ENCODE measurements at regions not wholly inside any gene's neighbourhood (a gene's known extent, or its start where the extent isn't known, plus 50 kb on each side); places are given as distances from the start of the nearest gene placed in this dataset.
"Not testable (repeated sequence)": the region's sequence is repeated elsewhere in the genome, so short reads cannot be mapped to it uniquely, and the experiment has no call there.

DNA sequence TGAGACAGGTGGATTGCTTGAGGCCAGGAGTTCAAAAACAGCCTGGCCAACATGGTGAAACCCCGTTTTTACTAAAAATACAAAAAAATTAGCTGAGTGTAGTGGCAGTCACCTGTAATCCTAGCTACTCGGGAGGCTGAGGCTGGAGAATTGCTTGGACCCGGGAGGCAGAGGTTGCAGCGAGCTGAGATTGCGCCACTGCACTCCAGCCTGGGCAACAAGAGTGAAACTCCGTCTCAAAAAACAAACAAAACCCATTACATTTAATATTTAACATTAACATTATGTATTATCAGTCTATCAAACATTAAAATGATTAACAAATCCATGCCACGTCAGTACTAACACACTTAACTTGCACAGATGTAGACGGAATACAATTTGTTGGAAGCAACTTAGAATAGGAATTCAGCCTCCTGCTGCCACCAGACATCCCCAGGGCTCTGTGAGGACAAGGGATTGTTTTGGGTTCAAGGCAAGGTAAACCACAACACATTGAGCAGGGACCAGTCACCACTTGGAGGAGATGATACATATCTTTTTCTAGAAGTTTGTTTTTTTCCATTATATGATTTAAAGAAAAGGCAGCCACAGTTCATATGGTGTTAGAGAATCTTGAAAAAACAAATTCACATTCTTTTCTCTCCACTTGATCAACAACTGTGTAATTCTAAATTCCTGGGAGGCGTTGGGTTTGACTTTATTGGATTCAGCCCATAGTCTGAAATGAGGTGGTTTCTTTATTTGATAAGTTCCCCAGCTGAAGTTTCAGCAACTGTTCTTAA is 104.1 kb upstream of the BASP1 start:
- H3K36me3 ChIP-seq (ENCODE audit: control insufficient read depth, insufficient read depth, low read length, severe bottlenecking) = no peaks in the 10 kb centered on the region
- DNase-seq (ENCODE audit: low read depth) = peak; percentile 83

DNA sequence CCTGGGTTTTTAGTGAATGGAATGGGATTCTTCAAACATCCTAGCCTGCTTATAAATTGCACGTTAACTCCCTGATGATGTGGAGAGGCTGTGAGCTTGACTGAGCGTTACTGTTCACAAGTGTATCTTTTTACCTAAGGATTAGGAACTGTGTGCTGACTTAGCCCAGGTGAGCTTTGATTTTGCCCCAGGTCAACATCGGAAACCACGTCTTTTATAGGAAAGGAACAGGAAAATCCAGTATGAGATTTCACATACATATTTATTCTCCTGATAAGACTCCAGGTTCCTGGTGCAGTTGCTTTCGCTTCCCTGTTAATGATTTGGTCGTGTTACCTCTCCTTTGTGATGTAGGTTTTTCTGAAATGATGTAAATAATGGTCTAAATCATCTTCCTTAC is 103.2 kb upstream of the BASP1 start:
- DNase-seq (ENCODE audit: low read depth) = no peak
- Histone ChIP-seq H3K4me3 (ENCODE audit: low read length) (peak overlapping the region; percentile 28), H3K36me3 (ENCODE audit: control insufficient read depth, insufficient read depth, low read length, severe bottlenecking) (no peaks in the 10 kb centered on the region), H3K27me3 (replicated peaks; ENCODE audit: control insufficient read depth, insufficient read depth, low read length) (no peaks in the 10 kb centered on the region), H3K9me3 (ENCODE audit: control insufficient read depth, low read length) (no peaks in the 10 kb centered on the region), H3K9ac (ENCODE audit: low read length) (no peak overlapping the region), H3K4me1 (ENCODE audit: control insufficient read depth, insufficient read depth, low read length) (peaks cover 20% of the 10 kb centered on the region)

More for the DNA sequence above, 104.1 kb upstream of the BASP1 start:
- Histone ChIP-seq H3K4me3 (ENCODE audit: low read length) (peak overlapping the region; percentile 28), H3K27me3 (replicated peaks; ENCODE audit: control insufficient read depth, insufficient read depth, low read length) (no peaks in the 10 kb centered on the region), H3K4me1 (ENCODE audit: control insufficient read depth, insufficient read depth, low read length) (peaks cover 14% of the 10 kb centered on the region), H3K9ac (ENCODE audit: low read length) (no peak overlapping the region), H3K9me3 (ENCODE audit: control insufficient read depth, low read length) (no peaks in the 10 kb centered on the region)

GRCh38 chr5:17114715-17115599 is 102.5 kb upstream of the BASP1 start:
- peaks cover 20% of the 10 kb centered on the region for H3K4me1 ChIP-seq (ENCODE audit: control insufficient read depth, insufficient read depth, low read length)
- DNase-seq (ENCODE audit: low read depth) = no peak
- no peaks in the 10 kb centered on the region for H3K27me3 ChIP-seq (replicated peaks; ENCODE audit: control insufficient read depth, insufficient read depth, low read length)
- no peaks in the 10 kb centered on the region for H3K36me3 ChIP-seq (ENCODE audit: control insufficient read depth, insufficient read depth, low read length, severe bottlenecking)
- H3K9me3 ChIP-seq (ENCODE audit: control insufficient read depth, low read length) = no peaks in the 10 kb centered on the region
- no peak overlapping the region for H3K9ac ChIP-seq (ENCODE audit: low read length)
- no peak overlapping the region for H3K4me3 ChIP-seq (ENCODE audit: low read length)

- Histone ChIP-seq H3K4me1 (ENCODE audit: control insufficient read depth, insufficient read depth, low read length) (peaks cover 20% of the 10 kb centered on the region), H3K9ac (ENCODE audit: low read length) (no peak overlapping the region), H3K9me3 (ENCODE audit: control insufficient read depth, low read length) (no peaks in the 10 kb centered on the region), H3K36me3 (ENCODE audit: control insufficient read depth, insufficient read depth, low read length, severe bottlenecking) (no peaks in the 10 kb centered on the region), H3K4me3 (ENCODE audit: low read length) (no peak overlapping the region), H3K27me3 (replicated peaks; ENCODE audit: control insufficient read depth, insufficient read depth, low read length) (no peaks in the 10 kb centered on the region)
- DNase-seq (ENCODE audit: low read depth) = no peak
These were observed 101.6 kb upstream of the BASP1 start for GRCh38 chr5:17115855-17116254.

GRCh38 chr5:17118631-17119030 is 98.8 kb upstream of the BASP1 start:
- peak; percentile 83 for DNase-seq (ENCODE audit: low read depth)
- no peak overlapping the region for H3K4me3 ChIP-seq (ENCODE audit: low read length)
- H3K4me1 ChIP-seq (ENCODE audit: control insufficient read depth, insufficient read depth, low read length) = peaks cover 21% of the 10 kb centered on the region
- no peaks in the 10 kb centered on the region for H3K27me3 ChIP-seq (replicated peaks; ENCODE audit: control insufficient read depth, insufficient read depth, low read length)
- no peaks in the 10 kb centered on the region for H3K9me3 ChIP-seq (ENCODE audit: control insufficient read depth, low read length)
- H3K36me3 ChIP-seq (ENCODE audit: control insufficient read depth, insufficient read depth, low read length, severe bottlenecking) = no peaks in the 10 kb centered on the region
- H3K9ac ChIP-seq (ENCODE audit: low read length) = peak overlapping the region; percentile 54

DNA sequence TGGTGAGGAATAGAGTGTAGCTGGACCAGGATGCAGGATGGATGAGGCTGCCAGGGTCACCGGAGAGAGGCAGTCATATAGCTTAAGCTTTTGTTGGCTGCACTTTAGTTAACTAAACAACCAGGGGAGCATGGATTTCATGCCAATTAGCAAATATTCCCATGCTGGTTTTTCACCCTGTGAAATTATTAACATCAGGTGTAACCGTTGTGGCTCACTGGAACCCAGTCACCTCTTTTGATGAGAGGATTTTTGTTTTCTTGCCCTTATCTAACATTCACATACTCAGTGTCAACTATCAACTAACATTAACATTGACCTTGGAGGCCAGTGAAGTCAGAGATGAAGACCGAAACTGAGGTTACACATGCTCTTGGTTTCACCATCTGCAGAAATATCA is 97.2 kb upstream of the BASP1 start:
- Histone ChIP-seq H3K27me3 (replicated peaks; ENCODE audit: control insufficient read depth, insufficient read depth, low read length) (no peaks in the 10 kb centered on the region), H3K36me3 (ENCODE audit: control insufficient read depth, insufficient read depth, low read length, severe bottlenecking) (no peaks in the 10 kb centered on the region), H3K9ac (ENCODE audit: low read length) (no peak overlapping the region), H3K4me3 (ENCODE audit: low read length) (no peak overlapping the region), H3K4me1 (ENCODE audit: control insufficient read depth, insufficient read depth, low read length) (peaks cover 23% of the 10 kb centered on the region), H3K9me3 (ENCODE audit: control insufficient read depth, low read length) (no peaks in the 10 kb centered on the region)
- no peak for DNase-seq (ENCODE audit: low read depth)

DNA sequence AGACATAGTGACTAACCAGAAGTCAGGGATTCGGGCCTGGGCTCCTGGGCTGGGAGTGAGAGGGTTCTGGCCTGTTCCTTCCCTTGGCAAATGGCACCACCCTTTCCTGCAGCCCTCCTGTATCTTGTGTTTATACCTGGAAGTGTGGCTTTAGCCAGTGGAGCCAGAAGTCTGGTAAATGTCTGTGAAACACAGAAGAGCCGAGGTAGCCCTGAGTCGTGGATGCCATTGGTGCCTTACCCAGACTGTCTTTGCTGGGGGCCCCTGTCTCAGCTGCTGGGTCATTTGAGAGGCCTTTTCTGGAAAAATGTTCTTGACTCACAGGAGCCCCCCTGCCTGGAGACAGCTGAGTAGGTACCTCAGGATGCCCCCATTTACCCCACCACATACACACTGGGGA is 95.7 kb upstream of the BASP1 start:
- DNase-seq (ENCODE audit: low read depth) = no peak
- H3K4me3 ChIP-seq (ENCODE audit: low read length) = no peak overlapping the region
- no peaks in the 10 kb centered on the region for H3K36me3 ChIP-seq (ENCODE audit: control insufficient read depth, insufficient read depth, low read length, severe bottlenecking)
- H3K4me1 ChIP-seq (ENCODE audit: control insufficient read depth, insufficient read depth, low read length) = peaks cover 23% of the 10 kb centered on the region
- no peaks in the 10 kb centered on the region for H3K9me3 ChIP-seq (ENCODE audit: control insufficient read depth, low read length)
- H3K9ac ChIP-seq (ENCODE audit: low read length) = no peak overlapping the region
- no peaks in the 10 kb centered on the region for H3K27me3 ChIP-seq (replicated peaks; ENCODE audit: control insufficient read depth, insufficient read depth, low read length)

- Histone ChIP-seq H3K4me3 (ENCODE audit: low read length) (no peak overlapping the region), H3K27me3 (replicated peaks; ENCODE audit: control insufficient read depth, insufficient read depth, low read length) (no peaks in the 10 kb centered on the region), H3K9ac (ENCODE audit: low read length) (no peak overlapping the region), H3K9me3 (ENCODE audit: control insufficient read depth, low read length) (no peaks in the 10 kb centered on the region), H3K4me1 (ENCODE audit: control insufficient read depth, insufficient read depth, low read length) (peaks cover 23% of the 10 kb centered on the region), H3K36me3 (ENCODE audit: control insufficient read depth, insufficient read depth, low read length, severe bottlenecking) (no peaks in the 10 kb centered on the region)
- DNase-seq (ENCODE audit: low read depth) = peak; percentile 15
These were observed 94.4 kb upstream of the BASP1 start for GRCh38 chr5:17123010-17123409.

- not testable (repeated sequence) for H3K36me3 ChIP-seq (ENCODE audit: control insufficient read depth, insufficient read depth, low read length, severe bottlenecking); H3K4me3 ChIP-seq (ENCODE audit: low read length); H3K27me3 ChIP-seq (replicated peaks; ENCODE audit: control insufficient read depth, insufficient read depth, low read length); DNase-seq (ENCODE audit: low read depth); H3K9me3 ChIP-seq (ENCODE audit: control insufficient read depth, low read length); H3K9ac ChIP-seq (ENCODE audit: low read length)
- H3K4me1 ChIP-seq (ENCODE audit: control insufficient read depth, insufficient read depth, low read length) = peaks cover 19% of the 10 kb centered on the region
These were observed 93.7 kb upstream of the BASP1 start for GRCh38 chr5:17123773-17124172.

GRCh38 chr5:17127743-17128231 is 89.6 kb upstream of the BASP1 start:
- Histone ChIP-seq H3K9me3 (ENCODE audit: control insufficient read depth, low read length) (no peaks in the 10 kb centered on the region), H3K27me3 (replicated peaks; ENCODE audit: control insufficient read depth, insufficient read depth, low read length) (no peaks in the 10 kb centered on the region), H3K4me3 (ENCODE audit: low read length) (no peak overlapping the region), H3K4me1 (ENCODE audit: control insufficient read depth, insufficient read depth, low read length) (peaks cover 28% of the 10 kb centered on the region), H3K36me3 (ENCODE audit: control insufficient read depth, insufficient read depth, low read length, severe bottlenecking) (no peaks in the 10 kb centered on the region), H3K9ac (ENCODE audit: low read length) (no peak overlapping the region)
- DNase-seq (ENCODE audit: low read depth) = peak; percentile 85

GRCh38 chr5:17129093-17129849 is 88.2 kb upstream of the BASP1 start:
- peaks cover 14% of the 10 kb centered on the region for H3K4me1 ChIP-seq (ENCODE audit: control insufficient read depth, insufficient read depth, low read length)
- H3K27me3 ChIP-seq (replicated peaks; ENCODE audit: control insufficient read depth, insufficient read depth, low read length) = no peaks in the 10 kb centered on the region
- H3K36me3 ChIP-seq (ENCODE audit: control insufficient read depth, insufficient read depth, low read length, severe bottlenecking) = no peaks in the 10 kb centered on the region
- H3K4me3 ChIP-seq (ENCODE audit: low read length) = no peak overlapping the region
- H3K9ac ChIP-seq (ENCODE audit: low read length) = peak overlapping the region; percentile 34
- H3K9me3 ChIP-seq (ENCODE audit: control insufficient read depth, low read length) = no peaks in the 10 kb centered on the region
- DNase-seq (ENCODE audit: low read depth) = peak; percentile 19
